ENCODE measurements at regions not wholly inside any gene's neighbourhood (a gene's known extent, or its start where the extent isn't known, plus 50 kb on each side); places are given as distances from the start of the nearest gene placed in this dataset.

DNA sequence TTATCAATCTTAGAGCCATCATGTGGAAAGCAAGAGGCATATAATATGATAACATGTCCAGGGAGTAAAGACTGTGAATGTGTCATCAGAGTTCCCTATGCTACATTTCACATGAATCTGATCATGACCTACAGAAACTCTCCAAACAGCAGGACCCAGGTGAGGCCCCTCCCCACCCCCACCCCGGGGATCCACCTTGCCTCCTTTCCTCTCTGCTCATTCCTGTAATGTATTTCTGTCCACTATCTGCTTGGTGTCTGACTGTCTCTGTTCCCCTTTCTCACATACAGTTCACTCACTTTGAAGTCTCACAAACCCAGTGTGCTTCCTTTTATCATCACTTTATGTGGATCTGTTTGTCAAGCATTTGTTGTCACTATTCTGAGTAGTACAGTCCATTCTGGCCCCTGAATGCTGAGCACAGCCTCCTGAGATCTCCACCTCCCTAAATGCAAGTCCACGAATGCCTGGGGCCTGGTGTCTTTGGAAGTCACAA lies 76.4 kb upstream of the SMARCA2 start:
- TF ChIP-seq, protein P1, sequence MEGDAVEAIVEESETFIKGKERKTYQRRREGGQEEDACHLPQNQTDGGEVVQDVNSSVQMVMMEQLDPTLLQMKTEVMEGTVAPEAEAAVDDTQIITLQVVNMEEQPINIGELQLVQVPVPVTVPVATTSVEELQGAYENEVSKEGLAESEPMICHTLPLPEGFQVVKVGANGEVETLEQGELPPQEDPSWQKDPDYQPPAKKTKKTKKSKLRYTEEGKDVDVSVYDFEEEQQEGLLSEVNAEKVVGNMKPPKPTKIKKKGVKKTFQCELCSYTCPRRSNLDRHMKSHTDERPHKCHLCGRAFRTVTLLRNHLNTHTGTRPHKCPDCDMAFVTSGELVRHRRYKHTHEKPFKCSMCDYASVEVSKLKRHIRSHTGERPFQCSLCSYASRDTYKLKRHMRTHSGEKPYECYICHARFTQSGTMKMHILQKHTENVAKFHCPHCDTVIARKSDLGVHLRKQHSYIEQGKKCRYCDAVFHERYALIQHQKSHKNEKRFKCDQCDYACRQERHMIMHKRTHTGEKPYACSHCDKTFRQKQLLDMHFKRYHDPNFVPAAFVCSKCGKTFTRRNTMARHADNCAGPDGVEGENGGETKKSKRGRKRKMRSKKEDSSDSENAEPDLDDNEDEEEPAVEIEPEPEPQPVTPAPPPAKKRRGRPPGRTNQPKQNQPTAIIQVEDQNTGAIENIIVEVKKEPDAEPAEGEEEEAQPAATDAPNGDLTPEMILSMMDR (IDR thresholded peaks at IDR 0.05), result no peak
- TF ChIP-seq POLR2AphosphoS5 (IDR thresholded peaks at IDR 0.05), result no peak
- no peak for TF ChIP-seq POLR2A (IDR thresholded peaks at IDR 0.05)

Measured in transverse colon (tissue), 4 donors.